ENCODE measurements at regions not wholly inside any gene's neighbourhood (a gene's known extent, or its start where the extent isn't known, plus 50 kb on each side); places are given as distances from the start of the nearest gene placed in this dataset.

DNA sequence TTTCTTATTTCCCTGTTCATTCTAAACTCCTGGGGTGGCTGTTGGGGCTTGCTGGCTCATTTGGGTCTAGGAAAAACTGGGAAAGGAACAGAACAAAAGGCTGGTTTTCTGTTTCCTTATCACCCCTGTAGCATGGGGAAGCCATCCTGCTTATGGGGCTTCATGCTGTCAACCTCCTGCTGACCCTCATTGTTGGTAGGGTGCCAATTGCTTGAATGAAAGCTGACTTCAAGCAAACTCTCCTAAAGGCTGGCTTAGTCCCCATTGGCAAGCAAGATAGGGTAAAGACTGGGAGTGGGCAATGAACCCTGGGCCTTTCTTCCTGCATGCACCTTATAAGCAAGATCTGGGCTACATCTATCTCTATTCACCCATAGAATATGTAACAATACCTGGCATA is 511.6 kb downstream of the DMAC1 start:
- DNase-seq = no peak

DNA sequence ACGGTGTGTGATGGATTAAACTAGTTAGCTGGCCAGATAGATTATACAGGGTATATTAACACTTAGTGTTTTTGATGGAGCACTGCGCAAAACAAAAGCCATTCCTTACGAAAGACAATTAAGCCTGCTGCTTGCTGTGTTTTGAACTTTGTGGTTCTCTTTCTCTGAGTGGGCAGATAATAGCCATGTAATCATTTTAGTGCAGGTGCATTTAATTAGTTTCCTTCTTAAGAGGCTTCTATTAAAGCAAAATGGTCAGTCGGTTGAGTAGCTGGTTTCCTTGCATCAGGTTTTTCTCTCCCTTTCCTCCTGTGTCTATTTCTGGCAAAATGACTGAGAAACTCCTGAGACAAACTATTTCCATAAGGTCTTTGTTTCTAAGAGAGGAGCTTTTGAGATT is 512.5 kb downstream of the DMAC1 start:
- DNase-seq = no peak

- DNase-seq = no peak
Observed at GRCh38 chr9:7286101-7286500, 513.5 kb downstream of the DMAC1 start.

DNA sequence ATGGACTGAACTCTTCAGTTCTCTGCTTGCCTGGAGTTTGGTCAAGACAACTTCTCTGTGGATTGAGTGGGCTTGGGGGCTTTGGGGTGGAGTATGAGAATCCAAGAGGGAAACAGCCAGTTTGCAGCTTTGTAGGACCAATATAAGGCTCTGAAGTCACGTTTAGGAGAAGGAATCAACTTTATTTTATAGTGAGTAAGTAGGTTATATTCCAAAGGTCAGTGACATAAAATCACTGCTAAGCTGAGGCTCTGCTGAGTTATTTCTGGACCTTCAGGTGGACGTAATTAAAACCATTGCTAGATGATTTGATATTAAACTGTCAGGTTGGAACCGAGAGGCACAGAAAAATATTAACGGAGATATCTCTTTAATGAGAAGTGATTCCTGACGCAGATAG is 514.4 kb downstream of the DMAC1 start:
- no peak for DNase-seq

GRCh38 chr9:7284517-7284916 is 515.1 kb downstream of the DMAC1 start:
- DNase-seq = no peak

- DNase-seq = no peak
Observed at GRCh38 chr9:7284117-7284516, 515.5 kb downstream of the DMAC1 start.

- no peak for DNase-seq
Observed at GRCh38 chr9:7273575-7273974, 515.8 kb downstream of the KDM4C start.

DNA sequence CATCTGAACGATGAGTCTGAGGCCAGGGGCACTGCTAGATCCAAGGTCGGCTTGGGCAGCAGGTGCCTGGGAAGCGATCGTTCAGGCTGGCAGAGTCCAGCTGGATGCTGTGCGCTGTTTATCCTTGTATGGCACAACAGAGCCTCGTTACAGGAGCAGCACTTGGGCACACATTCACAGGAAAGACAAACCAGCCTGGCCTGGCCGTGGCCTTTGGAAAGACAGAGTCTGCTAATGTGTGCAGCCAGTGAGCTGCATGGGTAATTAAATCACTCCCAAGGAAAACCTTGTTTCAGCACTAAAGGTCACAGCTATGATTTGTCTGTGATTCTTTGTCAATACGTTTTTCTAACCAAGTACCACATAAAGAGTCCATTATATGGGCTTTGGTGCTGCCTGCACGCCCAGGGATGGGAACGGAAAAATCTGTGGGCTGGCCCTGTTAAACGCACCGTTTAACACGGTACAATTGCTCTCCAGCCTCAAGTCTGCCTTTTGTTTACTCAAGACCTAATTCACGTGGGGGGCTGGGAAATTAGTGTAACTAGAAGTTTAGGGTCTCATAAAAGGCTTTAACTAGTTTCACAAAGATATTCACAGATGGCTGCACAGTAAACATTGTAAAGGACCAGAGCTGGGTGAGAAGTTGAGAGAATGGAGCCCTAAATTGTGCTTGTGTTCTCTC is 509.3 kb downstream of the KDM4C start:
- no peak for DNase-seq

DNA sequence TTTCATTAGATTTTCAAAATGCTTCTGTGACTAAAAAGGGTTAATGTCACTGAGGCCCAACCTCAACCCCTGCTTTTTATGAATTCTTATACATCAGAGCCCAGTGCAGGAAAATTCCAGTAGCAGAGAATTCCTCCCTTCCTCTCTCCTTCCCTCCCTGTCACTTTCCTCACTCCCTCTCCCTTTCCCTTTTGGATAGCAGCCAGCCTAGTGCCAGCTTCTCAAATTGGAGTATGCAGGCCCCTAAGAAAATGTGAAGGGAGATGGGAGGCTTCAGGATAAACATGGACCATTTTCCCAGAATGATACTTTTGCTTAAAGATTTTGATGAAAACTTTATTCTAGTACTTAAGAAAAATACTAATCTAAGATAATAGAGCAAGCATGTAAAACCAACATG is 507.4 kb downstream of the KDM4C start:
- no peak for DNase-seq

DNA sequence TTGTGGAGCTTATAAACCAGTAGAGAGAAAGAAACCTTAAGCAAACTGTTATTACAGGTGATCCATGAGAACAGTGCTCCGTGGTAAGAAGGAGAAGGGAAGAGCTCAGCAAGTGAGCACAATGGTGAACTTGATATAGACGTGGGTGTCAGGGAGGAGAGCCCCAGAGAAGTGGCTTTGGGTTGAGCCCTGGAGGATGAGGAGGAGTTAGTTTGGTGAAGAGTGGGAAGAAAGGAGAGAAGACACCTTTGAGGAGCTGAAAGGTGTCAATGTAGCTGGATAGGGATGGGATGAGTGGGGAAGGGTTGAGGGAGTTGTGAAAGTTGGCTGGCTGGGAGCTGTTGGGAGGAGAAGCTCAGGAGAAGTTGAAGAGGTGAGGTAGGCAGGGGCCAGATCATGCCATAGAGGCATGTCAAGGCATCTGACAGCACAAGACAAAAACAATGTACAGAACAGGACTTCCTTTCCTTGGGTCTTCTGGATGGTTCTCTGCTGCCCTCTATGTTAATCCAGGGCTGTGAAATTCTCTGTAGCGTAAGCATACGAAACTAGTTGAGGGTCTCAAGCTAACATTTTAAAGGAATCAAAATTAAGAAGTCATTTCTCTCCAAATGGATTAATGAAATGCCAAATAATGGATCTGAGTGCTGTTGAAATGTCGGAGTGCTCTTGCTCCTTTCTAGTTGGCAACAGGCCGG is 501.9 kb downstream of the KDM4C start:
- DNase-seq = no peak

GRCh38 chr9:7258688-7259396 is 501.1 kb downstream of the KDM4C start:
- no peak for DNase-seq

DNA sequence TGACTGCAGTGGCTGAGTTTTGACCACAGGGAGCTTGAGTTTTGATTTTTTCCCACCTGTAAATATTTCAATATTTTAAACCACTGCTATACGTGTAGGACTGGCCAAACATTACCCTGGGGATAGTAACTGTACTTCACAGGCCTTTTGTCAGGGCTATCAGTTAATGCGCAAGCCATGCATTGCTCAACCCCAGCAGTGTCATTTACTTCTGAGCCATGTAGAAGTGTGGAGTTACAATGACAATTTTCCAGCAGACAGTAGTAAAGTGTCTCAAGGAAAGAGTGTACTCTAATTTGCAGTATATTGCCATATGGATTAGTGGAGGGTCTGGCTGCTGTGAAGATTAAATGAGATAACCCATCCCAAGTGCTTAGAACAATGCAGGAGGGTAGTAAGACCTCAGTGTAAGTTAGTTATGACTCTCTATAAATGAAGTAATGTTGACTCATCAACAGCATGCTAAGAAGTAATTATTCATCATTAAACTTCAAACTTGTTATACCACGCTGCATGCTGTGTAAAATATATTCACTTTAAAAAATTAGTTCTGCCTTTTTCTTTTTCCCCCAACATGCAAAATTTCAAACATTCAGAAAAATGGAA is 489.2 kb downstream of the KDM4C start:
- no peak for DNase-seq

DNA sequence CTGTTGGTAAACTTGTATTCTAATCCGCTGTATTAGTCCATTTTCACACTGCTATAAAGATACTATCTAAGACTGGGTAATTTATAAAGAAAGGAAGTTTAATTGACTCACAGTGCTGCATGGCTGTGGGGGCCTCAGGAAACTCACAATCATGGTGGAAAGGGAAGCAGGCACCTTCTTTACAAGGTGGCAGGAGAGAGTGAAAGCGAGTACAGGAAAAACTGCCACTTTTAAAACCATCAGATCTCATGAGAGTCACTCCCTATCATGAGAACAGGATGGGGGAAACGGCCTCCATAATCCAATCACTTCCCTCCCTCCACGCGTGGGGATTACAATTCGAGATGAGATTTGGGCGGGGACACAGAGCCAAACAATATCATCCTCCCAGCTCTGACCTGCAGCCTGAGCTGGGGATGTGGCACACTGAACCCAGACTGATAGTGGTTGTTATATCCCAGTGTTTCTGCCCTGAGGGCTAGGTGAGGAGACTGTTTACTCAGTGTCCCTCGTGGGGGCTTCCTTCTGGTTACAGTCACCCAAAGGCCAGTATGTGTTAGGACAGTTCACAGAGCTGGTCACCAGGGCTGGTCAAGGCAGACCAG is 488.3 kb downstream of the KDM4C start:
- no peak for DNase-seq

DNA sequence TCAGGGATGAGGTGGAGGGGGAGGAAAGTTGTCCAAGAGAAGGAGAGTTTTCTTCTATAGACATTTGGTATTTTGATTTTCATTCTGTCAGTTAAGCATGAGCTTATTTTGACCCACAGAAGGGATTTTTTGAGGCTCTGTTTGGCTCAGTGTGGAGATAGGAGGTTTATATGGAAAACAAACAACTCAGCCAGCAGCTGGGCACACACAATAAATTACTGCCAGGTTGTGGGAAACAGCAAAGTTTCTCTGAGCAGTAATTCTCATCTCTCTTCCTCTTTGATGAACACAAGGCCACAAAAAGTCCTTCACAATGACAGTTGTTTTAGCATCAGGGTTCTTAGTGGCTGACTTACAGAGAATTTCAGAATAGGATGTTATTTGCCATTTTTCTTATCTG is 486.1 kb downstream of the KDM4C start:
- no peak for DNase-seq

- no peak for DNase-seq
Observed at GRCh38 chr9:7242126-7242525, 484.4 kb downstream of the KDM4C start.

GRCh38 chr9:7241694-7242093 is 483.9 kb downstream of the KDM4C start:
- DNase-seq = no peak

DNA sequence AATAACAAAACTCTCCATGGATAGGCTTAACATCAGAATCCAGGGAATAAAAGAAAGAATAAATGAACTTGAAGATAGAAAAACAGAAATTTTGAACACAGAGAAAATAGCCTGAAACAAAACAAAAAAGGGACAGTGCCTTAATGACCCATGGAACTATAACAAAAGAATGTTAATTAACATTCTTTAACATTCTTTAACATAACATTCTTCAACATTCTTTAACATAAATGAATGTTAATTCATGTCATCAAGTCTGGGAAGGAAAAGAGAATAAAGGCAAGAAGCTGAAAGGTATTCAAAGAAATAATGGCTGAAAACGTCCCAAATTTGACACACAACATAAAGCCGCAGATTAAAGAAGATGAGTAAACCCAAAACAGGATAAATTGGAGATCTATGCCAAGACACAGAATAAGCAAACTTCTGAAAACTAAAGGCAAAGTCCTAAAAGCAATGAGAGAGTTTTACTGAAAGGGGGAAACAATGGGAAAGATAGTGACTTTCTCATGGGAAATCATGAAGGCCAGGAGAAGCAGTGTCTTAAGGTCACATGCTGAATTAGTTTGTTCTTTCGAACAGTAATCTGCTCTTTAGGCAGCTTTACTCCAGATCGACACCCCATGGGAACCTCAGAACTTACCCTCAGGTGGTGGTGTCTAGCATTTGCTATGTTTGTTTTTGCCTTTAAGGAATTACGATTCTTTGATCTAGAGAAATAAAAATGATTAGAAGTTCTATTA is 483.0 kb downstream of the KDM4C start:
- DNase-seq = no peak

DNA sequence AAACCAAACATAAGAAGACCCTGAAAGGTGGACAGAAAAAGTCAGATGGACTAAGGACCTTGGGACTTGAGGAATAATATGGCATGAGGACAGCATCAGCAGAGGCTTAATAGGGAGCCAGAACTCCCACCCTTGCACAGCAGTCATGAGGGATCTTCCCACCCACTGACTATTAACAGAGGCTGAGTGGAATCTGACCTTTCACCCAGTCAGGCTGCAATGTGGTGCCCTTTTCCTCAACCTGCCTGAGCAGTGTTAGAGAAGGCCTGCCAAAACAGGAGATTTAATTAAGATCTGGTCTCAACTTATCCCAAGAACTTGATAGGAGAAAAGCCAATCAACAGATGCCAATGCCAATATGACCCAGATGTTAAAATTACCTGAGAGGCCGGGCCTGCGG is 481.9 kb downstream of the KDM4C start:
- no peak for DNase-seq

- no peak for DNase-seq
Observed at GRCh38 chr9:7238247-7238637, 480.5 kb downstream of the KDM4C start.

DNA sequence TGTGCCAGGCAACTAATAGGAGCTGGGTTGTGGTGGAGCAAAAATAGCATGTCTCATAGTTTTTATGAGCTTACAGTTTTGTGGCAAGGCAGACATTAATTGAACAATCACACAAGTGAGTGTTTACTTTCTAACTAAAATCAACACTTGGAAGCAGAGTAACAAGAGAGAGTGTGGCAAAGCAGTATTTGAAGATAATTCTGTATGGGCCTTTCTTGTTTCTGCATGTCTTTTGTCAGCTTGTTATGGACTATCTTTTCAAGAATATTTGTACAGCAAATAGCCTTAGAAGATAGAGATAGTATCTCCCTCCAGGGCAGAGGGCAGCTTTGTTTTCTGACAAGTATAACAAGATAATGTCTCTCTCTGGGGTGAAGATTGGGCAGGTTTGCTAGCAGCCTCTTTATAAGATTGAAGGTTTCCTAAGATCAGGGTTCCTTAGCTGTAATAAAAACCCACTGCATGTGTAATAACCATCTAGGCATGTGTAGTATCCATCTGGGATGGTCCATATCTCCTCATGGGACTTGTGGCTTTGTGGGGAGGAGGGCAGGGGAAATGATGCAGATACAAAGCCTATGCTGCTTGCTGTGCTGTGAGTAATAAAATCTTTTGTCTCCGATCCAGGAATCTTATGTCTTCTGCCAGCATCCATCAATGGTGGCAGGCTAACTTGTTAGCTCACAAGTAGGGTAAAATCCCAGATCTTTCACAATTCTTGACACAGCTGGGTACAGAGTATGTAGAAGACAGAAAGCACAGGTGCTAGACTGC is 479.9 kb downstream of the KDM4C start:
- DNase-seq = no peak

DNA sequence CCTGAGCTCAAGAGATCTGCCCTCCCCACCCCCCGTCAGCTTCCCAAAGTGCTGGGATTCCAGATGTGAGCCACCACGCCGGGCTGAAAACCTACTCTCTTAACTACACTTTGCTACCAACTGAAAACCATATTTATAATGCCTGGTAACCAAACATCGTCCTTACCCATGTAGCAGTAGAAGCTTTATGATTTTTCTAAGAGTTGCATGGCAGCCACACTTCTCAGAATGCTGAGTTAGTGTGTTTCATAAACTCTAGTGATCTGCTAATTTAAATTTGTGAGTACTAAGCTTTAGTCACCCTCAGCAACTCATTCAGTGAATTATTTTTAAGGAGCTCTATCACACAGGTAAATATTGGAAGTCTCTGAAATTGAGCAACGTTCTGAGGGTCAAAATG is 478.4 kb downstream of the KDM4C start:
- no peak for DNase-seq

DNA sequence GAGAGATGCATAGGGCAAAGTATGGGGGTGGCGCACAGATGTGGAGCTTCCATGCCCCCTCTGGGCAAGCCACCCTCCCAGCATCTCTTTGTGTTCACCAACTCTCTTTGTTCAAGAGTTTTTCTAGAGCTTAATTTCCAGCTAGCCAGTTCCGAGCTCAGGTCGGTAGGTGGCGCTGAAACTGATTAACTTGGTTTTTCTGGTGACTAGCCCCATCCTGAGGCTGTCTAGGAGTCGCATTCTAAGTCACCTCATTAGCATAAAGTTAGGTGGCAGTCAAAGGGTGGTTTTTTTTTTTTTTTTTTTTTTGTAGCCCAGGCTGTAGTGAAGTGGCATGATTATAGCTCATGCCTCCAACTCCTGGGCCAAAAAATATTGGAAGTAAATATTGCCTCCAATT is 476.4 kb downstream of the KDM4C start:
- no peak for DNase-seq
